ENCODE measurements at regions not wholly inside any gene's neighbourhood (a gene's known extent, or its start where the extent isn't known, plus 50 kb on each side); places are given as distances from the start of the nearest gene placed in this dataset.
A peak's percentile ranks its signal among the peaks of the same experiment; 100 is the strongest.
"Not testable (repeated sequence)": the region's sequence is repeated elsewhere in the genome, so short reads cannot be mapped to it uniquely, and the experiment has no call there.

DNA sequence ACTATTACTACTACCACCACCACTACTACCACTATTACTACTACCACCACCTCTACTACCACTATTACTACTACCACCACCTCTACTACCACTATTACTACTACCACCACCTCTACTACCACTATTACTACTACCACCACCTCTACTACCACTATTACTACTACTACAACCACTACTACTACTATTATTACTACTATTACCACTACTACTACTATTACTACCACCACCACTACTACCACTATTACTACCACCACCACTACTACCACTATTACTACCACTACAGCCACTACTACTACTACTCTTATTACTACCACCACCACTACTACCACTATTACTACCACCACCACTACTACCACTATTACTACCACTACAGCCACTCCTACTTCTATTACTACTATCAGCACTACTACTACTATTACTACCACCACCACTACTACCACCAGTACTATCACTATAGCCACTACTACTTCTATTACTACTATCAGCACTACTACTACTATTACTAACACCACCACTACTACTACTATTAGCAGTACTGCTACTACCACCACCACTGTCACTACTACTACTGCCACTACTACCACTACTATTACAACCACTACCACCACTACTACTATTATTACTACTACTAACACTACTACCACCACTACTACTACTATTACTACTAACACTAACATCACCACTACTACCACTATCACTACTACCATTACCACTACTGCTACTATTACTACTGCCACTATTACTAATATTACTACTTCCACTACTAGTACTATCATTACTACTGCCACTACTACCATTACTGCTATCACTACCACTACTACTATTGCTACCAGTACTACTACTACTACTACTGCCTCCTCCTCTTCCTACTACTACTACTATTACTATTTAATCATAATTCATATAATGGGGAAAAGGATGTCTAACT lies 669.2 kb upstream of the SOX11 start:
- not testable (repeated sequence) for H3K36me3 ChIP-seq (ENCODE audit: control insufficient read depth, insufficient read depth, low read length); H3K9me3 ChIP-seq (ENCODE audit: control insufficient read depth, insufficient read depth, low read length); H3K4me1 ChIP-seq (ENCODE audit: control insufficient read depth, insufficient read depth, low read length); H3K4me3 ChIP-seq (ENCODE audit: low read depth, low read length); DNase-seq (ENCODE audit: low read depth in 4 of 6, low spot score in 6 of 6); H3K27ac ChIP-seq (ENCODE audit: low read depth, low read length); H3K27me3 ChIP-seq (ENCODE audit: control insufficient read depth, insufficient read depth, low read length)

- 66% methylated on average over 8 of the region's 9 CpGs for WGBS (ENCODE audit: insufficient coverage)
- Histone ChIP-seq H3K36me3 (ENCODE audit: control insufficient read depth, insufficient read depth, low read length) (no peaks in the 10 kb centered on the region), H3K9me3 (ENCODE audit: control insufficient read depth, insufficient read depth, low read length) (peaks cover 2% of the 10 kb centered on the region), H3K27me3 (ENCODE audit: control insufficient read depth, insufficient read depth, low read length) (no peaks in the 10 kb centered on the region), H3K4me1 (ENCODE audit: control insufficient read depth, insufficient read depth, low read length) (no peaks in the 10 kb centered on the region), H3K27ac (ENCODE audit: low read depth, low read length) (no peak overlapping the region), H3K4me3 (ENCODE audit: low read depth, low read length) (no peak overlapping the region)
- DNase-seq (ENCODE audit: low read depth in 4 of 6, low spot score in 6 of 6): peak in 1 of 6 donors; percentile 64
These were observed 665.5 kb upstream of the SOX11 start for GRCh38 chr2:5026571-5027234.

- peak in 1 of 6 donors; percentile 62 for DNase-seq (ENCODE audit: low read depth in 4 of 6, low spot score in 6 of 6)
- 74% methylated on average over 4 of the region's 6 CpGs for WGBS (ENCODE audit: insufficient coverage)
- no peaks in the 10 kb centered on the region for H3K4me1 ChIP-seq (ENCODE audit: control insufficient read depth, insufficient read depth, low read length)
These were observed 657.1 kb upstream of the SOX11 start for GRCh38 chr2:5035057-5035488.

DNA sequence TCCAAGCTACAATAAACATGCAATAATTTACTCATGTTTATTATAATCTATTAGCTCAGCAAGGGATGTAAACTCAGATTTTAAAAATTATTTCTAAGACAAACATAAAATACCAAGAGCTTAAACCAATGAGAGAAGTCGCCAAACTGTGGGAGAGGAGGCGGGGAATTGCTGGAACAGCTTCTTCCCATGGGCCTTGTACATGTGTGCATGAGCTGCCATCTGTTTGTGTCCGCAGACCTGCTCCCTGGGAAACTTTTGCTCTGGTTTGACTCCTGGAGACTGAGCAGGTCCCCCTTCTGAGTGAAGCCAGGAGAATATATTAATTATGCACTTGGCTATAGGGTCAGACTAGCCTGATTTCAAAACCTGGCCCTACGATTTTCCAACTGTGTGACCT lies 655.9 kb upstream of the SOX11 start:
- 76% methylated on average over 3 of the region's 4 CpGs for WGBS (ENCODE audit: insufficient coverage)
- Histone ChIP-seq H3K27ac (ENCODE audit: low read depth, low read length) (no peak overlapping the region), H3K4me1 (ENCODE audit: control insufficient read depth, insufficient read depth, low read length) (no peaks in the 10 kb centered on the region), H3K9me3 (ENCODE audit: control insufficient read depth, insufficient read depth, low read length) (no peaks in the 10 kb centered on the region), H3K36me3 (ENCODE audit: control insufficient read depth, insufficient read depth, low read length) (no peaks in the 10 kb centered on the region), H3K27me3 (ENCODE audit: control insufficient read depth, insufficient read depth, low read length) (no peaks in the 10 kb centered on the region), H3K4me3 (ENCODE audit: low read depth, low read length) (no peak overlapping the region)
- DNase-seq (ENCODE audit: low read depth in 4 of 6, low spot score in 6 of 6): no peak

More at GRCh38 chr2:5035057-5035488, 657.1 kb upstream of the SOX11 start:
- H3K4me3 ChIP-seq (ENCODE audit: low read depth, low read length): no peak overlapping the region
- no peak overlapping the region for H3K27ac ChIP-seq (ENCODE audit: low read depth, low read length)
- no peaks in the 10 kb centered on the region for H3K27me3 ChIP-seq (ENCODE audit: control insufficient read depth, insufficient read depth, low read length)
- H3K36me3 ChIP-seq (ENCODE audit: control insufficient read depth, insufficient read depth, low read length): no peaks in the 10 kb centered on the region
- no peaks in the 10 kb centered on the region for H3K9me3 ChIP-seq (ENCODE audit: control insufficient read depth, insufficient read depth, low read length)

- Histone ChIP-seq H3K4me3 (ENCODE audit: low read depth, low read length) (no peak overlapping the region), H3K36me3 (ENCODE audit: control insufficient read depth, insufficient read depth, low read length) (no peaks in the 10 kb centered on the region), H3K27me3 (ENCODE audit: control insufficient read depth, insufficient read depth, low read length) (no peaks in the 10 kb centered on the region), H3K27ac (ENCODE audit: low read depth, low read length) (no peak overlapping the region), H3K4me1 (ENCODE audit: control insufficient read depth, insufficient read depth, low read length) (no peaks in the 10 kb centered on the region), H3K9me3 (ENCODE audit: control insufficient read depth, insufficient read depth, low read length) (no peaks in the 10 kb centered on the region)
- 58% methylated on average over 2 of the region's 6 CpGs for WGBS (ENCODE audit: insufficient coverage)
- no peak for DNase-seq (ENCODE audit: low read depth in 4 of 6, low spot score in 6 of 6)
These were observed 652.8 kb upstream of the SOX11 start for GRCh38 chr2:5039241-5039975.

- no peak overlapping the region for H3K4me3 ChIP-seq (ENCODE audit: low read depth, low read length)
- DNase-seq (ENCODE audit: low read depth in 4 of 6, low spot score in 6 of 6): peak in 1 of 6 donors; percentile 86
- WGBS (ENCODE audit: insufficient coverage): 100% methylated on average over 1 of the region's 3 CpGs
- no peaks in the 10 kb centered on the region for H3K4me1 ChIP-seq (ENCODE audit: control insufficient read depth, insufficient read depth, low read length)
- no peaks in the 10 kb centered on the region for H3K27me3 ChIP-seq (ENCODE audit: control insufficient read depth, insufficient read depth, low read length)
- no peaks in the 10 kb centered on the region for H3K9me3 ChIP-seq (ENCODE audit: control insufficient read depth, insufficient read depth, low read length)
- no peaks in the 10 kb centered on the region for H3K36me3 ChIP-seq (ENCODE audit: control insufficient read depth, insufficient read depth, low read length)
- no peak overlapping the region for H3K27ac ChIP-seq (ENCODE audit: low read depth, low read length)
These were observed 651.6 kb upstream of the SOX11 start for GRCh38 chr2:5040571-5040970.

GRCh38 chr2:5041501-5041900 lies 650.7 kb upstream of the SOX11 start:
- no peaks in the 10 kb centered on the region for H3K27me3 ChIP-seq (ENCODE audit: control insufficient read depth, insufficient read depth, low read length)
- H3K27ac ChIP-seq (ENCODE audit: low read depth, low read length): no peak overlapping the region
- WGBS (ENCODE audit: insufficient coverage): 100% methylated on average over 2 of the region's 2 CpGs
- no peaks in the 10 kb centered on the region for H3K4me1 ChIP-seq (ENCODE audit: control insufficient read depth, insufficient read depth, low read length)
- no peaks in the 10 kb centered on the region for H3K9me3 ChIP-seq (ENCODE audit: control insufficient read depth, insufficient read depth, low read length)
- no peak overlapping the region for H3K4me3 ChIP-seq (ENCODE audit: low read depth, low read length)
- no peak for DNase-seq (ENCODE audit: low read depth in 4 of 6, low spot score in 6 of 6)
- no peaks in the 10 kb centered on the region for H3K36me3 ChIP-seq (ENCODE audit: control insufficient read depth, insufficient read depth, low read length)

DNA sequence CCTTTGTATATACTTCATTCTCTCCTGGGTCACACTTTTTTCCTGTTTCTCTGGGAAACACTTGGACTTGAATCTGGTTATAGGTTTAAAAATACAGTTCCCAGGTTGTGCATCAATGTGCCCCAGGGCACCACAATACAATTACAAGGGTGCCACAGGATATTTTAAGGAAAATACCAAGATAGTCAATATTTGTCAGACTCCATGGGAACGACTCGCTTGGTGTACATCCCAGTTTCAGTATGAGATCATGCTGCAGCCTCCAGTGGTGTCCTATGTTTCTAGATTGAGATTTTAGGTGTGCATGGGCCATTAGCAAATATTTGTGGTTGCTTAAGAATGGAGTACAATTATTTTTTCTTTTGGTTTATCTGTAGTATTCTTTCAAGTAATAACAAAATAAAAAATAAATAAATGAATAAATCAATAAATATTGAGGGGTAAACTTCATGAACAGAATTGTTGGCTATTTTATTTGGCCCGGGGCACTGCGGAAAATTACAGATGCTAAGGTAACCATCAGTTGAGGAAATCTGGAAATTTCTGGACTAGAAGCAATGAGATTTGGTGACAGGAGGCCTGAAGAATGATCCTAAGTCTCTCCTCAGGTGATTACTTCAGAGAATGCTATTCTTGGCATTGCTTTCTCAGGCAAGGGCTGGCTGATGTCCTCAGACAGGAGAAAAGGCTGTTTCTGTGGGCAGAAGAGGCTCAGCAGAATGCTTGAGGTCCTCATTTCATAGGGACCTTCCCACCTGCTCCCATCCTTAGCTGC lies 649.3 kb upstream of the SOX11 start:
- no peaks in the 10 kb centered on the region for H3K4me1 ChIP-seq (ENCODE audit: control insufficient read depth, insufficient read depth, low read length)
- H3K27ac ChIP-seq (ENCODE audit: low read depth, low read length): no peak overlapping the region
- H3K27me3 ChIP-seq (ENCODE audit: control insufficient read depth, insufficient read depth, low read length): no peaks in the 10 kb centered on the region
- H3K4me3 ChIP-seq (ENCODE audit: low read depth, low read length): no peak overlapping the region
- DNase-seq (ENCODE audit: low read depth in 4 of 6, low spot score in 6 of 6): no peak
- WGBS (ENCODE audit: insufficient coverage): 100% methylated on average over 2 of the region's 4 CpGs
- H3K9me3 ChIP-seq (ENCODE audit: control insufficient read depth, insufficient read depth, low read length): no peaks in the 10 kb centered on the region
- no peaks in the 10 kb centered on the region for H3K36me3 ChIP-seq (ENCODE audit: control insufficient read depth, insufficient read depth, low read length)

- DNase-seq (ENCODE audit: low read depth in 4 of 6, low spot score in 6 of 6): peak in 1 of 6 donors; percentile 87
- no peak overlapping the region for H3K4me3 ChIP-seq (ENCODE audit: low read depth, low read length)
- H3K4me1 ChIP-seq (ENCODE audit: control insufficient read depth, insufficient read depth, low read length): no peaks in the 10 kb centered on the region
- no peaks in the 10 kb centered on the region for H3K36me3 ChIP-seq (ENCODE audit: control insufficient read depth, insufficient read depth, low read length)
- H3K27me3 ChIP-seq (ENCODE audit: control insufficient read depth, insufficient read depth, low read length): no peaks in the 10 kb centered on the region
- no peak overlapping the region for H3K27ac ChIP-seq (ENCODE audit: low read depth, low read length)
- WGBS (ENCODE audit: insufficient coverage): no CpG with 5 or more reads among the region's 2 CpGs
- no peaks in the 10 kb centered on the region for H3K9me3 ChIP-seq (ENCODE audit: control insufficient read depth, insufficient read depth, low read length)
These were observed 640.9 kb upstream of the SOX11 start for GRCh38 chr2:5051300-5051699.
